H1 (cell line): ENCODE measurements at regions not wholly inside any gene's neighbourhood (a gene's known extent, or its start where the extent isn't known, plus 50 kb on each side); places are given as distances from the start of the nearest gene placed in this dataset.

Experiments
- POLR2AphosphoS5 ChIP-seq: IDR thresholded peaks from 2 replicates; pipeline ENCODE4 v1.6.1; 2011; ENCODE audit warnings: low read depth, low read length
- RAD21 ChIP-seq, 2 experiments: IDR thresholded peaks in 1 of 2; conservative IDR thresholded peaks in 1 of 2; 2 replicates each; pipeline ENCODE4 v1.6.1; 2011; ENCODE audit warnings: low read depth in 2 of 2, low read length in 2 of 2, improper control_type of control experiment in 1 of 2, inconsistent platforms in 1 of 2, mild to moderate bottlenecking in 1 of 2, moderate library complexity in 1 of 2
- TEAD4 ChIP-seq: IDR thresholded peaks from 2 replicates; pipeline ENCODE4 v1.6.1; 2012; ENCODE audit warnings: low read depth, low read length, inconsistent platforms, mixed read lengths
- TF ChIP-seq, protein P1 (sequence below), 3 experiments: IDR thresholded peaks; 1 replicate in 2 of 3; 2 replicates in 1 of 3; pipeline versions ENCODE4 v1.5.1 to v1.6.1; 2011; ENCODE audit warnings: low read length in 3 of 3, mild to moderate bottlenecking in 3 of 3, inconsistent platforms in 2 of 3, low read depth in 1 of 3, moderate library complexity in 1 of 3; ENCODE audit not compliant: insufficient read depth in 1 of 3; ENCODE audit errors: control extremely low read depth in 1 of 3

DNA sequence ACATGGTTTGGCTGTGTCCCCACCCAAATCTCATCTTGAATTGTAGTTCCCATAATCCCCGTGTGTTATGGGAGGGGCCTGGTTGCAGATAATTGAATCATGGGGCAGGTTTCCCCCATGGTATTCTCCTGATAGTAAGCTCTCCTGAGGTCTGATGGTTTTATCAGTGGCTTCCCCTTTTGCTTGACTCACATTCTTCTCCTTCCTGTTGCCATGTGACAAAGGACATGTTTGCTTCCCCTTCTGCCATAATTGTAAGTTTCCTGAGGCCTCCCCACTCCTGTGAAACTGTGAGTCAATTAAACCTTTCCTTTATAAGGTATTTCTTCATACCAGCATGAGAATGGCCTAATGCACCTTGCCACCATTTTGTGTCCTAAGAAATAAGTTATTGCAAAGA, 415.0 kb downstream of the COL11A1 start:
- TF ChIP-seq TEAD4 = no peak
- TF ChIP-seq POLR2AphosphoS5 = no peak
- TF ChIP-seq, protein P1, sequence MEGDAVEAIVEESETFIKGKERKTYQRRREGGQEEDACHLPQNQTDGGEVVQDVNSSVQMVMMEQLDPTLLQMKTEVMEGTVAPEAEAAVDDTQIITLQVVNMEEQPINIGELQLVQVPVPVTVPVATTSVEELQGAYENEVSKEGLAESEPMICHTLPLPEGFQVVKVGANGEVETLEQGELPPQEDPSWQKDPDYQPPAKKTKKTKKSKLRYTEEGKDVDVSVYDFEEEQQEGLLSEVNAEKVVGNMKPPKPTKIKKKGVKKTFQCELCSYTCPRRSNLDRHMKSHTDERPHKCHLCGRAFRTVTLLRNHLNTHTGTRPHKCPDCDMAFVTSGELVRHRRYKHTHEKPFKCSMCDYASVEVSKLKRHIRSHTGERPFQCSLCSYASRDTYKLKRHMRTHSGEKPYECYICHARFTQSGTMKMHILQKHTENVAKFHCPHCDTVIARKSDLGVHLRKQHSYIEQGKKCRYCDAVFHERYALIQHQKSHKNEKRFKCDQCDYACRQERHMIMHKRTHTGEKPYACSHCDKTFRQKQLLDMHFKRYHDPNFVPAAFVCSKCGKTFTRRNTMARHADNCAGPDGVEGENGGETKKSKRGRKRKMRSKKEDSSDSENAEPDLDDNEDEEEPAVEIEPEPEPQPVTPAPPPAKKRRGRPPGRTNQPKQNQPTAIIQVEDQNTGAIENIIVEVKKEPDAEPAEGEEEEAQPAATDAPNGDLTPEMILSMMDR (IDR thresholded peaks at IDR 0.05; ENCODE audit: control extremely low read depth in 1 of 3, insufficient read depth in 1 of 3, low read depth in 1 of 3, low read length in 3 of 3) = no peak
- no peak for TF ChIP-seq RAD21 (IDR thresholded peaks at IDR 0.05 in 1 of 2, conservative IDR thresholded peaks at IDR 0.05 in 1 of 2; ENCODE audit: low read depth in 2 of 2, low read length in 2 of 2)
